Tibial nerve (tissue), 4 donors: ENCODE measurements at regions not wholly inside any gene's neighbourhood (a gene's known extent, or its start where the extent isn't known, plus 50 kb on each side); places are given as distances from the start of the nearest gene placed in this dataset.

Experiments used
- DNase-seq, 2 donors: peaks; one replicate each; pipeline ENCODE4 v3.0.0-alpha.2; 2019; ENCODE audit warnings: low spot score in 2 of 2
- H3K27ac ChIP-seq, 4 donors: fragments of 200-600 bp; sonication (generic) in 3 of 4; one replicate each; pipeline ENCODE4 v1.5.1; 2017 to 2019; ENCODE audit warnings: mild to moderate bottlenecking in 1 of 4
- H3K27me3 ChIP-seq, 2 donors: fragments of 200-600 bp; sonication (generic) in 1 of 2; one replicate each; pipeline versions ENCODE4 v1.5.1 to v1.6.0; 2017 to 2019
- H3K36me3 ChIP-seq, 3 donors: fragments of 200-600 bp; sonication (generic); one replicate each; pipeline ENCODE4 v1.5.1; 2018 to 2019
- H3K4me1 ChIP-seq, 4 donors: fragments of 200-600 bp; sonication (generic) in 3 of 4; one replicate each; pipeline ENCODE4 v1.5.1; 2017 to 2019
- H3K4me3 ChIP-seq, 4 donors: fragments of 200-600 bp; sonication (generic) in 3 of 4; one replicate each; pipeline ENCODE4 v1.5.1; 2017 to 2019; ENCODE audit warnings: mild to moderate bottlenecking in 1 of 4, moderate library complexity in 1 of 4
- H3K9me3 ChIP-seq, 4 donors: fragments of 200-600 bp; sonication (generic) in 3 of 4; one replicate each; pipeline ENCODE4 v1.5.1; 2017 to 2019
- CTCF ChIP-seq, 5 experiments: fragments of 200-600 bp in 3 of 5; fragments of 450-650 bp in 2 of 5; sonication (generic) in 3 of 5; IDR thresholded peaks; one replicate each; pipeline ENCODE4 v1.5.1; 2016 to 2019; ENCODE audit warnings: antibody characterized with exemption in 5 of 5, mild to moderate bottlenecking in 3 of 5, moderate library complexity in 2 of 5
- EP300 ChIP-seq, 2 donors: sonication (generic); formaldehyde crosslinking; IDR thresholded peaks; one replicate each; pipeline ENCODE4 v1.6.1; 2017; ENCODE audit warnings: antibody characterized with exemption in 2 of 2, mild to moderate bottlenecking in 1 of 2
- POLR2A ChIP-seq, 2 donors: fragments of 450-650 bp; IDR thresholded peaks; one replicate each; pipeline ENCODE4 v1.6.1; 2017; ENCODE audit warnings: antibody characterized with exemption in 2 of 2, mild to moderate bottlenecking in 2 of 2, moderate library complexity in 2 of 2
- WGBS, 2 donors: methylation state at CpG; one replicate each; pipeline ENCODE4 v1.1.5; 2018; 5-methylcytosine and 5-hydroxymethylcytosine counted together

GRCh38 chr10:4440260-4440659 is 385.7 kb upstream of the AKR1E2 start:
- Histone ChIP-seq H3K27ac (no peak overlapping the region), H3K4me3 (no peak overlapping the region), H3K36me3 (no peaks in the 10 kb centered on the region), H3K27me3 (no peaks in the 10 kb centered on the region), H3K4me1 (no peaks in the 10 kb centered on the region), H3K9me3 (peaks cover 0 to 10% (median 0%) of the 10 kb centered on the region in 4 donors)
- no peak for TF ChIP-seq CTCF (IDR thresholded peaks at IDR 0.05)
- no peak for TF ChIP-seq EP300 (IDR thresholded peaks at IDR 0.05)
- TF ChIP-seq POLR2A (IDR thresholded peaks at IDR 0.05): no peak
- DNase-seq: no peak
- WGBS, 2 donors: 90 to 92% methylated on average over 5 of the region's 5 CpGs

- Histone ChIP-seq H3K27me3 (no peaks in the 10 kb centered on the region), H3K36me3 (no peaks in the 10 kb centered on the region), H3K4me1 (no peaks in the 10 kb centered on the region), H3K27ac (no peak overlapping the region), H3K4me3 (no peak overlapping the region), H3K9me3 (peaks cover 0 to under 1% (median 0%) of the 10 kb centered on the region in 4 donors)
- TF ChIP-seq POLR2A (IDR thresholded peaks at IDR 0.05) (no peak), CTCF (IDR thresholded peaks at IDR 0.05) (no peak), EP300 (IDR thresholded peaks at IDR 0.05) (no peak)
- no peak for DNase-seq
- 76 to 77% methylated on average over 1 of the region's 1 CpG for WGBS, 2 donors
These were observed 388.2 kb upstream of the AKR1E2 start for GRCh38 chr10:4437791-4438190.

GRCh38 chr10:4437061-4437460 is 388.9 kb upstream of the AKR1E2 start:
- no peak overlapping the region for H3K4me3 ChIP-seq
- H3K36me3 ChIP-seq: no peaks in the 10 kb centered on the region
- H3K27ac ChIP-seq: no peak overlapping the region
- no peaks in the 10 kb centered on the region for H3K27me3 ChIP-seq
- no peak for TF ChIP-seq POLR2A (IDR thresholded peaks at IDR 0.05)
- TF ChIP-seq EP300 (IDR thresholded peaks at IDR 0.05): no peak
- TF ChIP-seq CTCF (IDR thresholded peaks at IDR 0.05): no peak
- 74 to 79% methylated on average over 7 of the region's 7 CpGs for WGBS, 2 donors
- H3K9me3 ChIP-seq: no peaks in the 10 kb centered on the region
- no peaks in the 10 kb centered on the region for H3K4me1 ChIP-seq
- DNase-seq: no peak

GRCh38 chr10:4436103-4436502 is 389.9 kb upstream of the AKR1E2 start:
- H3K4me3 ChIP-seq: no peak overlapping the region
- no peak for DNase-seq
- H3K36me3 ChIP-seq: no peaks in the 10 kb centered on the region
- no peaks in the 10 kb centered on the region for H3K27me3 ChIP-seq
- H3K4me1 ChIP-seq: no peaks in the 10 kb centered on the region
- H3K9me3 ChIP-seq: no peaks in the 10 kb centered on the region
- no peak overlapping the region for H3K27ac ChIP-seq
- TF ChIP-seq CTCF (IDR thresholded peaks at IDR 0.05) (no peak), POLR2A (IDR thresholded peaks at IDR 0.05) (no peak), EP300 (IDR thresholded peaks at IDR 0.05) (no peak)

GRCh38 chr10:4434516-4435071 is 391.4 kb upstream of the AKR1E2 start:
- no peaks in the 10 kb centered on the region for H3K9me3 ChIP-seq
- 81 to 82% methylated on average over 3 of the region's 3 CpGs for WGBS, 2 donors
- H3K36me3 ChIP-seq: no peaks in the 10 kb centered on the region
- TF ChIP-seq POLR2A (IDR thresholded peaks at IDR 0.05): no peak
- TF ChIP-seq CTCF (IDR thresholded peaks at IDR 0.05): no peak
- TF ChIP-seq EP300 (IDR thresholded peaks at IDR 0.05): no peak
- H3K27ac ChIP-seq: no peak overlapping the region
- no peak for DNase-seq
- H3K27me3 ChIP-seq: no peaks in the 10 kb centered on the region
- H3K4me3 ChIP-seq: no peak overlapping the region
- H3K4me1 ChIP-seq: no peaks in the 10 kb centered on the region
